Mesodermal cell (in vitro differentiated cells): ENCODE measurements at regions not wholly inside any gene's neighbourhood (a gene's known extent, or its start where the extent isn't known, plus 50 kb on each side); places are given as distances from the start of the nearest gene placed in this dataset.
"Not testable (repeated sequence)": the region's sequence is repeated elsewhere in the genome, so short reads cannot be mapped to it uniquely, and the experiment has no call there.

Experiments used
- H3K27ac ChIP-seq: 2 replicates; pipeline ENCODE4 v1.7.0; 2013; ENCODE audit warnings: mild to moderate bottlenecking, low read depth, low read length, moderate library complexity; ENCODE audit not compliant: severe bottlenecking
- H3K36me3 ChIP-seq: 2 replicates; pipeline ENCODE4 v1.7.1; 2013; ENCODE audit warnings: mild to moderate bottlenecking, low read length, moderate library complexity; ENCODE audit not compliant: control insufficient read depth, insufficient read depth
- H3K4me1 ChIP-seq: one replicate; pipeline ENCODE4 v1.7.1; 2013; ENCODE audit warnings: mild to moderate bottlenecking, low read length; ENCODE audit not compliant: insufficient read depth, control insufficient read depth, poor library complexity, severe bottlenecking
- H3K4me3 ChIP-seq: 2 replicates; pipeline ENCODE4 v1.7.0; 2013; ENCODE audit warnings: low read length, control low read depth, mild to moderate bottlenecking; ENCODE audit not compliant: insufficient read depth, poor library complexity, severe bottlenecking; ENCODE audit errors: extremely low read depth
- H3K9me3 ChIP-seq: 2 replicates; pipeline ENCODE4 v1.7.1; 2013; ENCODE audit warnings: mild to moderate bottlenecking, low read length, moderate library complexity; ENCODE audit not compliant: control insufficient read depth
- WGBS, 2 experiments: methylation state at CpG; one replicate each; pipeline ENCODE4 v1.1.5; 2013; ENCODE audit warnings: missing lambda C conversion rate in 2 of 2; ENCODE audit not compliant: insufficient coverage in 2 of 2; 5-methylcytosine and 5-hydroxymethylcytosine counted together

DNA sequence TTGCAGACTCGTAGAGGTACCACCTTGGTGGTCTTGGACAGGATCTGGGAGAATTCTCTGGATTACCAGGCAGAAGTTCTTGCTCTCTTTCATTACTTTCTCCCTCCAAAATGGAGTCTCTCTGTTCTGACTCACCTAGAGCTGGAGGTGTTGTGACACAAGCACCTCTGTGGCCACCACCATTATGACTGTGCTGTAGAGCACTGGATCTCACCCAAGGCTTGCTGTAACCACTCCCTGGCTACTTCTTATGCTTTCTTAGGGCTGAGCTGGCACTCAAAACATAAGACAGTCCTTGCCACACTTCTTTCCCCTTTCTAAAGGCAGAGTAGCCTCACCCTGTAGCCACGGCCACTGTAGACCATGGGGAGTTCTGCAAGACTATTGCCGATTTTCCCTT is 296.6 kb upstream of the DIPK2B start:
- 87 to 94% methylated on average over 2 of the region's 3 CpGs for WGBS, 2 experiments

DNA sequence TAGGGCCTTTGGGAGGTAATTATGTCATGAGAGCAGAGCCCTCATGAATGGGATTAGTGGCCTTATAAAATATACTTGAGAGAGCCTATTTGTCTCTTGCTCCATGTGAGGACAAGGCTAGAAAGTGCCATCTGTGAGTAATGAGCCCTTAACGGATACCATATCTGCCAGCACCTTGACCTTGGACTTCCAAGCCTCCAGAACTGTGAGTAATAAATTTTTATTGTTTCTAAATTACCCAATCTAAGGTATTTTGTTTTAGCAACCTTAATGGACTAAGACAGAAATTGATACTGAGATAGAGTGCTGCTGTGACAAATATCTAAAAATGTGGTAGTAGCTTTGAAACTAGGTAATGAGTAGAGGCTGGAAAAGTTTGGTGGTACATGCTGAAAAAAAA is 285.0 kb upstream of the DIPK2B start:
- WGBS, 2 experiments: no CpG with 5 or more reads among the region's 1 CpG

More for the DNA sequence above, 296.6 kb upstream of the DIPK2B start:
- Histone ChIP-seq H3K4me3 (no peak overlapping the region), H3K9me3 (no peaks in the 10 kb centered on the region), H3K36me3 (no peaks in the 10 kb centered on the region), H3K27ac (no peak overlapping the region), H3K4me1 (no peaks in the 10 kb centered on the region)

DNA sequence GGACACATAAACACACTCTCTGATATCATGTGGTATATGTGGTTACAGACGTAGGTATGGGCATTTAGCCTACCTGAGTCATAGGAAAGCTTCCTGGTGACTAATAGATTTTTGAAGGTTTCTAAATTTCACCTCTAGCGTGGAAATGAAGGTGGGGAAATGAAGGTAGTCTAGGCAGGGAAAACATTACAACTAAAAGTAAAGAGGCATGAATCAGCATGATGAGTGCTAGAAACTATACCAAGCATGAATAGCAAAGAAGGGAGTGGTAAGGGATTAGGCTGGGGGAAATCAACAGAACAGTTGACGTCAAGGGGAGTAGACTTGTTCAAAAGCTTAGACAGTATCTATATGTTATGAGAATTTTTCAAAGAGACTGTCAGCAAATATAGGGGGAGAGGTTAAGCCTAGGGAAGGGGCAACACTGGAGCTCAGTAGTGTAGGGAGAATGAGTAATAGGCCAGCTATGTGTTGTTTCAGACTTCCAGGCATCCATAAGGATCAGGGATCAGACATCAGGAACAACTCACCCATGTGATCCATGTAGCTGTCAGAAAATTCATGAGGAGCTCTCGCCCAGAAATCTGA is 279.3 kb upstream of the DIPK2B start:
- H3K9me3 ChIP-seq: no peaks in the 10 kb centered on the region
- no peak overlapping the region for H3K4me3 ChIP-seq
- H3K27ac ChIP-seq: peak overlapping the region; percentile 88
- H3K4me1 ChIP-seq: peaks cover 3% of the 10 kb centered on the region
- WGBS, 2 experiments: no CpG with 5 or more reads among the region's 4 CpGs
- H3K36me3 ChIP-seq: no peaks in the 10 kb centered on the region

More for the DNA sequence above, 285.0 kb upstream of the DIPK2B start:
- Histone ChIP-seq H3K4me1 (no peaks in the 10 kb centered on the region), H3K9me3 (no peaks in the 10 kb centered on the region), H3K27ac (no peak overlapping the region), H3K4me3 (no peak overlapping the region), H3K36me3 (no peaks in the 10 kb centered on the region)

DNA sequence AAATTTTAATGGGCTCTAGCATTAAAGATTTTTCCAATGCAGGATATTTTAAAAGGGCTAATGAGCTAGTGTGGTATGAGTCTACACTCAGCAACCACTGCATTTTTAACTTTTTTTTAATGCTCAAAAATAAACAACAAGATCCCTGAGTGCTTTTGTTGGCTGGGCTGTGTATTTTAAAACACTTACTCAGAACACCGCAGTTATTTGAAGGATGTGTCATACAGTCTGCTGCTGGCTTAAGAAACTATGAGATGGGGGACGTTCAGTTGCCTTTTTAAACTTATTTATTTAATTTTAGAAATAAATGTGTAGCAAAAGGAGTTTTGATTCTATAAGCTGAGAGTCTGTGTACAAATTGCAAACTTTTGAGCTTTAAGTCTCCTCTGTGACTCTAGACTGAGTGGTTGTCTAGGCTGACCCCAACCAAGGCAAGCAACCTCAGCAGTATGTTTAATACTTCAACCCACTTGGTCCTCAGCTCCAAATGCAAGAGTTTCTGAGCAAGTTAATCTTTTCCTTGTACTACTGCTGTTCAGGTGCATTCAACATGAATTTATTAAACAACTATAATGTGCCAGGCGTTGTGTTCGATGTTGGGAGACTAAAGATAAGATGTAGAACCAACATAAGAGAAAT is 278.6 kb upstream of the DIPK2B start:
- Histone ChIP-seq H3K9me3 (no peaks in the 10 kb centered on the region), H3K4me1 (peaks cover 3% of the 10 kb centered on the region), H3K27ac (peak overlapping the region; percentile 88), H3K36me3 (no peaks in the 10 kb centered on the region), H3K4me3 (no peak overlapping the region)
- WGBS, 2 experiments: no CpG with 5 or more reads among the region's 4 CpGs

DNA sequence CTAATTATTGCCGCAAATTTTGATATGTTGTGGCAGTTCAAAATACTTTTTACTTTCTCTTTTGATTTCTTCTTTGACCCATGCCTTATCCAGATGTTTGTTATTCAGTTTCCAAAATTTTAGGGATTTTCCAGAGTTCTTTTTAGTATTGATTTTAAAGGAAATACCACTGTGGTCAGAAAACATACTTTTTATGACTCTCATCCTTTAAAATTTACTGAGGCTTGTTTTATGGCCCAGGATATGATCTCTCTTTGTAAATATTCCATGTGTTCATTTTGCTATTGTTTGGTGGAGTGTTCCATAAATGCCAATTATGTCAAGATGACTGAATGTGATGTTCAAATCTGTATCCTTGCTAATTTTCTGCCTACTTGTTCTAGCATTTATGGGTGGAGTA is 272.3 kb upstream of the DIPK2B start:
- Histone ChIP-seq H3K27ac (no peak overlapping the region), H3K36me3 (no peaks in the 10 kb centered on the region), H3K4me1 (no peaks in the 10 kb centered on the region), H3K9me3 (no peaks in the 10 kb centered on the region), H3K4me3 (no peak overlapping the region)
- no CpG with 5 or more reads among the region's 1 CpG for WGBS, 2 experiments

DNA sequence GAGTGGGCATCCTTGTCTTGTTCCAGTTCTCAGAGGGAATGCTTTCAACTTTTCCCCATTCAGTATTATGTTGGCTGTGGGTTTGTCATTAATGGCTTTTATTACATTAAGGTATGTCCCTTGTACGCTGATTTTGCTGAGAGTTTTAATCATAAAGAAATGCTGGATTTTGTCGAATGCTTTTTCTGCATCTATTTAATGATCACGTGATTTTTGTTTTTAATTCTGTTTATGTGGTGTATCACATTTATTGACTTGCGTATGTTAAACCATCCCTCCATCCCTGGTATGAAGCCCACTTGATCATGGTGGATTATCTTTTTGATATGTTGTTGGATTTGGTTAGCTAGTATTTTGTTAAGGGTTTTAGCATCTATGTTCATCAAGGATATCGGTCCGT is 266.9 kb upstream of the DIPK2B start:
- H3K4me3 ChIP-seq, H3K27ac ChIP-seq, H3K4me1 ChIP-seq, H3K9me3 ChIP-seq, H3K36me3 ChIP-seq: not testable (repeated sequence)
- WGBS, 2 experiments: 100% methylated on average over 2 of the region's 6 CpGs; no CpG with 5 or more reads in 1 of the 2 experiments

DNA sequence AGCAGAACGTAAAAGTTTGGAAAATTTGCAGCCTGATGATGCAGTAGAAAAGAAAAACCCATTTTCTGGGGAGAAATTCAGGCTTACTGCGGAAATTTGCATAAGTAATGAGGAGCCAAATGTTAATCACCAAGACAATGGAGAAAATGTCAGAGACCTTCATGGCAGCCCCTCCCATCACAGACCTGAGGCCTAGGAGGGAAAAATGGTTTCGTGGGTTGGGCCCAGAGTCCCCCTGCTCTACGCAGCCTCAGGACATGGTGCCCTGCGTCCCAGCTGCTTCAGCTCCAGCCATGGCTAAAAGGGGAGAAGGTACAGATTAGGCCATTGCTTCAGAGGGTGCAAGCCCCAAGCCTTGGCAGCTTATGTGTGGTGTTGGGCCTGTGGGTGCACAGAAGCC is 255.1 kb upstream of the DIPK2B start:
- not testable (repeated sequence) for H3K4me3 ChIP-seq, H3K9me3 ChIP-seq, H3K36me3 ChIP-seq, H3K4me1 ChIP-seq, H3K27ac ChIP-seq
- whole genome bisulfite sequencing, 2 experiments: 90% methylated on average over 2 of the region's 5 CpGs; no CpG with 5 or more reads in 1 of the 2 experiments

DNA sequence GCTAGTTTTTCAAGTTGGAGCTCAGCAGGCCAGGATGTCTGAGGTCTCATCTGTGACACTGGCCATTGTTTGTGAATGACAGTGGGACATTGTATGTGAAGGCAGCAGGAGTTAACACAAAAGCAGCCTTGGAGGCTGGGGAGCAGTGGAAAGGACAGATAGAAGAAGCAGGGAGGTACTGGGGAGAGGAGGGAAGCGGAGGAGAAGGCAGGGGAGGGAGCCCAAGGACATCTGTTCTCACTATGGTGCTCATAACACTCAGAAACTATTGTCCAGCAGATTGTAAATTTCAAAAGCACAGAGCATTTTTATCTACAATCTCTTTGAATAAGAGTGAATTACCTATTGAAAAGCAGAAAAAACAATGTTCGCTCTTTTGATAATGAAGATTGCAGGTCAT is 253.6 kb upstream of the DIPK2B start:
- 100% methylated on average over 1 of the region's 2 CpGs; no CpG with 5 or more reads in 1 of the 2 experiments for WGBS, 2 experiments
- Histone ChIP-seq H3K27ac (no peak overlapping the region), H3K4me1 (no peaks in the 10 kb centered on the region), H3K36me3 (no peaks in the 10 kb centered on the region), H3K4me3 (no peak overlapping the region), H3K9me3 (no peaks in the 10 kb centered on the region)

DNA sequence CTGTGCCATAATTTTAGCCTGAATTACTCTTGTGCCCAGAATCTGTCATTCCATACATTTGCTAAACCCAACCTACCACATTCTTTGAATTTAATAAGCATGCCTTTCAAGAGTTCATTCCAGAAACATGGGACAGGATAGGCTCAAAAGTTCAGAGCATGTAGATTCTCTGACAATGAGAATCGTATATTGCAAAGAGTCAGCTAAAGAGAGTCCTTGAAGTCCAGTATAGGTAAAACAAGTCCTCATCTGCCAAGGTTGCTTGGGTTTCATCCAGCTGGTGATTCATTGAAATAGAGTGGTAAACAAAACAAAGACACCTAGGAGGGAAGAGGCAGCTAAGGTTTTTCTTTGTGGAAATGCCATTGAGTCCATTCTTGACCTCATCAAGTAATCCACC is 249.3 kb upstream of the DIPK2B start:
- no peak overlapping the region for H3K27ac ChIP-seq
- H3K9me3 ChIP-seq: no peaks in the 10 kb centered on the region
- H3K36me3 ChIP-seq: no peaks in the 10 kb centered on the region
- 100% methylated on average over 1 of the region's 1 CpG for WGBS, 2 experiments
- no peaks in the 10 kb centered on the region for H3K4me1 ChIP-seq
- H3K4me3 ChIP-seq: no peak overlapping the region

DNA sequence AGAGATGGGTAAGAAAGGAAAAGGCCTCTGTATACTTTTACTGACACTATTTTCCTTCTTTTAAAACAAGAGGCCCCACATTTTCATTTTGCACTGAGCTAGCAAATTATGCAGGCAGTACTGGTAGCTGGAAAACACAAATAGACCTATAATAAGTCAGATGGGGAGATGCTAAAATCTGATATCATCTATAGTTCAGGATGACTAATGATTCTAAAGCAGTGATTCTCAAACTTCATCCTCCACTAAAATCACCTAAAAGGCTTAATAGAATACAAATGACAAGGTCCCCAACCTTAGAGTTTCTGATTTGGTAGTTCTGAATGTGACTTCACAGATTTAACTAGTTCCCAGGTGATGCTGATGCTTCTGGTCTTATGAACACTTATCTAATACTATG is 247.3 kb upstream of the DIPK2B start:
- no peaks in the 10 kb centered on the region for H3K36me3 ChIP-seq
- no peak overlapping the region for H3K4me3 ChIP-seq
- H3K4me1 ChIP-seq: no peaks in the 10 kb centered on the region
- H3K9me3 ChIP-seq: no peaks in the 10 kb centered on the region
- H3K27ac ChIP-seq: no peak overlapping the region

DNA sequence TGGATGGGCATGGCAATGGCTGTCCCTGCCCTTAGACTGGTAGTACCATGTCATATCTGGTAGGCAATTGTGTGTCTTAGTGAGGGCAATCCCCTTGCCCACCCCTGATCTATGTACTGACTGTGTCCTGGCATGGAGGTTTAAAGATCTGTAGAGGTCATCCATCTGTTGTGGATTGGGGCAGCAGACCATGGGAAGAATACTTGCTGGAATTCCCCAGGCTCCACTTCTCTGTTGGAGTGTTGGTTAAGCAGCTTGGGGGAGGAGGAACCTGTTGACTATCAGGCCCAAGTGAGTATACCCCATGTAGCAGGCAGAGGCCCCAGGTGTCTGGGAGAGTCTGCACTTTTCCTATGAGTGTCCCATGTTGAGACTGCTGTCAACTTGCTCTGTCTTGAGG is 246.7 kb upstream of the DIPK2B start:
- no peak overlapping the region for H3K4me3 ChIP-seq
- H3K9me3 ChIP-seq: no peaks in the 10 kb centered on the region
- H3K27ac ChIP-seq: no peak overlapping the region
- no peaks in the 10 kb centered on the region for H3K36me3 ChIP-seq
- H3K4me1 ChIP-seq: no peaks in the 10 kb centered on the region
